Neuronal stem cell (in vitro differentiated cells): ENCODE measurements at regions not wholly inside any gene's neighbourhood (a gene's known extent, or its start where the extent isn't known, plus 50 kb on each side); places are given as distances from the start of the nearest gene placed in this dataset.
A peak's percentile ranks its signal among the peaks of the same experiment; 100 is the strongest.

Source experiments
- DNase-seq: peaks from one replicate; pipeline ENCODE4 v3.0.0-alpha.2; 2013; ENCODE audit warnings: low spot score
- H2AFZ ChIP-seq: one replicate; pipeline ENCODE4 v1.6.1; 2013; ENCODE audit warnings: mild to moderate bottlenecking, low read length, inconsistent platforms
- H2AK5ac ChIP-seq: 2 replicates; pipeline ENCODE4 v1.6.1; 2013; ENCODE audit warnings: low read depth, mild to moderate bottlenecking, inconsistent platforms, low read length, moderate library complexity, mixed read lengths
- H2BK120ac ChIP-seq: 2 replicates; pipeline ENCODE4 v1.6.1; 2013; ENCODE audit warnings: low read depth, mild to moderate bottlenecking, inconsistent platforms, low read length, moderate library complexity, mixed read lengths
- H2BK12ac ChIP-seq: one replicate; pipeline ENCODE4 v1.6.1; 2013; ENCODE audit warnings: low read length, inconsistent platforms
- H2BK15ac ChIP-seq: 2 replicates; pipeline ENCODE4 v1.6.1; 2013; ENCODE audit warnings: mild to moderate bottlenecking, low read length, inconsistent platforms, mixed read lengths
- H2BK5ac ChIP-seq: one replicate; pipeline ENCODE4 v1.6.1; 2013; ENCODE audit warnings: inconsistent platforms, mild to moderate bottlenecking, low read length, moderate library complexity
- H3K14ac ChIP-seq: one replicate; pipeline ENCODE4 v1.6.1; 2013; ENCODE audit warnings: low read length, inconsistent platforms
- H3K18ac ChIP-seq: 2 replicates; pipeline ENCODE4 v1.6.1; 2013; ENCODE audit warnings: low read length, inconsistent platforms
- H3K23ac ChIP-seq: 2 replicates; pipeline ENCODE4 v1.6.1; 2013; ENCODE audit warnings: low read depth, mild to moderate bottlenecking, mixed read lengths, low read length, inconsistent platforms; ENCODE audit not compliant: poor library complexity
- H3K27ac ChIP-seq: replicated peaks from 3 replicates; pipeline ENCODE4 v1.5.1; 2013; ENCODE audit warnings: low read length, inconsistent platforms
- H3K27me3 ChIP-seq, 3 experiments: 2 replicates each; pipeline ENCODE4 v1.6.1; 2013; ENCODE audit warnings: low read length in 3 of 3, mild to moderate bottlenecking in 2 of 3, inconsistent platforms in 1 of 3, low read depth in 1 of 3, mixed read lengths in 1 of 3, moderate library complexity in 1 of 3; ENCODE audit not compliant: control insufficient read depth in 3 of 3, insufficient read depth in 3 of 3
- H3K36me3 ChIP-seq, 2 donors: replicated peaks in 1 of 2; 2 replicates each; pipeline ENCODE4 v1.6.1; 2013; ENCODE audit warnings: low read length in 2 of 2; ENCODE audit not compliant: control insufficient read depth in 2 of 2, insufficient read depth in 2 of 2
- H3K4ac ChIP-seq: 2 replicates; pipeline ENCODE4 v1.6.1; 2013; ENCODE audit warnings: inconsistent platforms, mild to moderate bottlenecking, low read length, moderate library complexity
- H3K4me1 ChIP-seq, 2 donors: 1 replicate in 1 of 2; 2 replicates in 1 of 2; pipeline ENCODE4 v1.6.1; 2013; ENCODE audit warnings: low read length in 2 of 2, low read depth in 1 of 2; ENCODE audit not compliant: control insufficient read depth in 2 of 2, insufficient read depth in 1 of 2
- H3K4me2 ChIP-seq: one replicate; pipeline ENCODE4 v1.6.1; 2013; ENCODE audit warnings: mild to moderate bottlenecking, low read length, inconsistent platforms; ENCODE audit not compliant: insufficient read depth, poor library complexity, severe bottlenecking
- H3K4me3 ChIP-seq, 2 donors: 2 replicates each; pipeline ENCODE4 v1.5.1; 2013; ENCODE audit warnings: low read length in 2 of 2, mild to moderate bottlenecking in 2 of 2, inconsistent platforms in 1 of 2, moderate library complexity in 1 of 2
- H3K79me1 ChIP-seq: one replicate; pipeline ENCODE4 v1.6.1; 2013; ENCODE audit warnings: low read depth, mild to moderate bottlenecking, inconsistent platforms, low read length, moderate library complexity
- H3K9ac ChIP-seq: one replicate; pipeline ENCODE4 v1.6.1; 2013; ENCODE audit warnings: mild to moderate bottlenecking, low read depth, low read length, inconsistent platforms; ENCODE audit not compliant: poor library complexity
- H3K9me3 ChIP-seq, 2 donors: replicated peaks in 1 of 2; 2 replicates each; pipeline versions ENCODE3 to v1.6.1; 2013; ENCODE audit warnings: low read length in 2 of 2, mild to moderate bottlenecking in 2 of 2, inconsistent platforms in 1 of 2, low read depth in 1 of 2, mixed read lengths in 1 of 2, moderate library complexity in 1 of 2; ENCODE audit not compliant: control insufficient read depth in 2 of 2, insufficient read depth in 1 of 2
- H4K8ac ChIP-seq: one replicate; pipeline ENCODE4 v1.6.1; 2013; ENCODE audit warnings: low read depth, mild to moderate bottlenecking, inconsistent platforms, low read length, moderate library complexity
- H4K91ac ChIP-seq: one replicate; pipeline ENCODE4 v1.6.1; 2013; ENCODE audit warnings: low read length, low read depth, mild to moderate bottlenecking, inconsistent platforms; ENCODE audit not compliant: poor library complexity
- WGBS, 2 donors: extraction: QIAGEN DNeasy Blood & Tissue Kit; methylation state at CpG; one replicate each; pipeline ENCODE4 v1.1.7; 2013; ENCODE audit warnings: missing lambda C conversion rate in 2 of 2, mixed read lengths in 1 of 2; ENCODE audit not compliant: insufficient read length in 2 of 2, insufficient replicate concordance in 1 of 2; ENCODE audit errors: extremely low coverage in 2 of 2; 5-methylcytosine and 5-hydroxymethylcytosine counted together

DNA sequence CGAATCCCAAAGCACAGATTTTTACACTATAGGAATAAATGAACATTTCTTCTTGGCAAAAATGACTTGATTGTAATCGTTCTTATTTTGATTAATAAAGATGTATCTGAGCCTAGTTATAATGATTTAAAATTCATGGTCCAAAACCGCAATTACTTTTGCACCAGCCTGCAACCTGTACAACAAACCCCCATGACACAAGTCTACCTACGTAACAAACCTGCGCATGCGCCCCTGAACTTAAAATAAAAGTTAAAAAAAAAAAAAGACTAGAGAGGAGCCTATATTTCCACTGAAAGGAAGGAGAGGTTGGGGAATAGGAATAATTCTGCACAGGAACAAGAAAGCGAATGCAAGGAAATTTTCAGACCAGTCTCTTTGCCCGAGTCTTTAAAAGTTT is 145.2 kb downstream of the SCARB1 start:
- no peak overlapping the region for H3K4me3 ChIP-seq
- H3K36me3 ChIP-seq: no peaks in the 10 kb centered on the region
- no peak overlapping the region for H4K8ac ChIP-seq
- H3K23ac ChIP-seq: no peak overlapping the region
- no peak overlapping the region for H3K27ac ChIP-seq
- no peak overlapping the region for H3K4me2 ChIP-seq
- peaks cover 13 to 18% of the 10 kb centered on the region in 2 donors for H3K4me1 ChIP-seq
- no peak overlapping the region for H3K9ac ChIP-seq
- H3K27me3 ChIP-seq: peaks cover 0 to 19% (median 0%) of the 10 kb centered on the region in 3 experiments
- no CpG with 5 or more reads among the region's 8 CpGs for WGBS, 2 donors
- no peaks in the 10 kb centered on the region for H3K9me3 ChIP-seq
- H2BK5ac ChIP-seq: no peak overlapping the region
- no peak overlapping the region for H3K4ac ChIP-seq
- H3K79me1 ChIP-seq: no peaks in the 10 kb centered on the region
- H3K14ac ChIP-seq: no peak overlapping the region
- H2BK120ac ChIP-seq: no peak overlapping the region
- H2AFZ ChIP-seq: no peak overlapping the region
- no peak overlapping the region for H4K91ac ChIP-seq
- no peak overlapping the region for H2BK12ac ChIP-seq
- H2AK5ac ChIP-seq: no peak overlapping the region
- no peak for DNase-seq
- H3K18ac ChIP-seq: no peak overlapping the region
- H2BK15ac ChIP-seq: no peak overlapping the region

DNA sequence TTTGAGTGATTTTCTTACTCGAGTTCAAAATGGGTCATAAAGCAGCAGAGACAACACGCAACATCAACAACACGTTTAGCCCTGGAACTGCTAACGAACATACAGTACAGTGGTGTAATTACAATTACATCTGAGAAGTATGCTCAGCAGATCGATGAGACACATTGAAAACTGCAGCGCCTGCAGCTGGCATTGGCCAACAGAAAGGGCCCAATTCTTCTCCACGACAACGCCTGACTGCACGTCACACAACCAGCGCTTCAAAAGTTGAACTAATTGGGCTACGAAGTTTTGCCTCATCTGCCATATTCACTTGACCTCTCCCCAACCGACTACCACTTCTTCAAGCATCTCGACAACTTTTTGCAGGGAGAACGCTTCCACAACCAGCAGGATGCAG is 145.6 kb downstream of the SCARB1 start:
- H3K27me3 ChIP-seq: peaks cover 0 to 22% (median 0%) of the 10 kb centered on the region in 3 experiments
- no peaks in the 10 kb centered on the region for H3K36me3 ChIP-seq
- H3K79me1 ChIP-seq: no peaks in the 10 kb centered on the region
- WGBS, 2 donors: no CpG with 5 or more reads among the region's 14 CpGs
- H3K4me2 ChIP-seq: no peak overlapping the region
- no peak overlapping the region for H2AK5ac ChIP-seq
- no peak overlapping the region for H3K27ac ChIP-seq
- no peak for DNase-seq
- H2BK12ac ChIP-seq: no peak overlapping the region
- no peak overlapping the region for H3K14ac ChIP-seq
- H3K18ac ChIP-seq: peak overlapping the region; percentile 5
- H3K23ac ChIP-seq: no peak overlapping the region
- no peak overlapping the region for H3K4me3 ChIP-seq
- no peak overlapping the region for H2AFZ ChIP-seq
- H3K9me3 ChIP-seq: no peaks in the 10 kb centered on the region
- no peak overlapping the region for H2BK5ac ChIP-seq
- no peak overlapping the region for H3K4ac ChIP-seq
- H3K9ac ChIP-seq: no peak overlapping the region
- H4K91ac ChIP-seq: no peak overlapping the region
- H3K4me1 ChIP-seq: peaks cover 17 to 20% of the 10 kb centered on the region in 2 donors
- no peak overlapping the region for H2BK15ac ChIP-seq
- H2BK120ac ChIP-seq: no peak overlapping the region
- no peak overlapping the region for H4K8ac ChIP-seq

DNA sequence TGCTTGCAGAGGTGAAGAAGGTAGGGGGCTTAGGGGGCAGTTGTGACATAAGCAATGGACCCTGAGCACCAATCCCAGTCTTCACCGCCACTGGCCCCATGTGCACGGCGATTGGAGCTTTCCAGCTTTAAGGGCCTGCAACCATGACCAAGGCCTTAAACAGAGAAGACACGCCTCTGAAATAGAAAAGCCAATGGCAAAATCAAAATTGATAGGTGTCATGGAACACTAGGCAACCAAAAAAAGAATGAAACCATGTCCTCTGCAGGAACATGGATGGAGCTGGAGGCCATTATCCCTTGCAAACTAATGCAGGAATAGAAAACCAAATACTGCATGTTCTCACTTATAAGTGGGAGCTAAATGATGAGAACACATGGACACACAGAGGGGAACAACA is 146.3 kb downstream of the SCARB1 start:
- Histone ChIP-seq H3K27ac (no peak overlapping the region), H3K4ac (no peak overlapping the region), H2BK15ac (no peak overlapping the region), H3K9ac (no peak overlapping the region), H3K14ac (no peak overlapping the region), H3K23ac (peak overlapping the region; percentile 10), H3K36me3 (no peaks in the 10 kb centered on the region), H2AK5ac (peak overlapping the region; percentile 48), H3K79me1 (no peaks in the 10 kb centered on the region), H2BK120ac (no peak overlapping the region), H3K4me2 (no peak overlapping the region), H3K18ac (no peak overlapping the region), H3K27me3 (peaks cover 0 to 23% (median 0%) of the 10 kb centered on the region in 3 experiments), H4K8ac (no peak overlapping the region), H3K4me3 (peak overlapping the region in 1 of 2 donors; percentile 16), H2BK5ac (peak overlapping the region; percentile 26), H3K4me1 (peaks cover 18 to 20% of the 10 kb centered on the region in 2 donors), H4K91ac (no peak overlapping the region), H2AFZ (no peak overlapping the region), H2BK12ac (peak overlapping the region; percentile 70), H3K9me3 (no peaks in the 10 kb centered on the region)
- WGBS, 2 donors: no CpG with 5 or more reads among the region's 4 CpGs
- DNase-seq: no peak

DNA sequence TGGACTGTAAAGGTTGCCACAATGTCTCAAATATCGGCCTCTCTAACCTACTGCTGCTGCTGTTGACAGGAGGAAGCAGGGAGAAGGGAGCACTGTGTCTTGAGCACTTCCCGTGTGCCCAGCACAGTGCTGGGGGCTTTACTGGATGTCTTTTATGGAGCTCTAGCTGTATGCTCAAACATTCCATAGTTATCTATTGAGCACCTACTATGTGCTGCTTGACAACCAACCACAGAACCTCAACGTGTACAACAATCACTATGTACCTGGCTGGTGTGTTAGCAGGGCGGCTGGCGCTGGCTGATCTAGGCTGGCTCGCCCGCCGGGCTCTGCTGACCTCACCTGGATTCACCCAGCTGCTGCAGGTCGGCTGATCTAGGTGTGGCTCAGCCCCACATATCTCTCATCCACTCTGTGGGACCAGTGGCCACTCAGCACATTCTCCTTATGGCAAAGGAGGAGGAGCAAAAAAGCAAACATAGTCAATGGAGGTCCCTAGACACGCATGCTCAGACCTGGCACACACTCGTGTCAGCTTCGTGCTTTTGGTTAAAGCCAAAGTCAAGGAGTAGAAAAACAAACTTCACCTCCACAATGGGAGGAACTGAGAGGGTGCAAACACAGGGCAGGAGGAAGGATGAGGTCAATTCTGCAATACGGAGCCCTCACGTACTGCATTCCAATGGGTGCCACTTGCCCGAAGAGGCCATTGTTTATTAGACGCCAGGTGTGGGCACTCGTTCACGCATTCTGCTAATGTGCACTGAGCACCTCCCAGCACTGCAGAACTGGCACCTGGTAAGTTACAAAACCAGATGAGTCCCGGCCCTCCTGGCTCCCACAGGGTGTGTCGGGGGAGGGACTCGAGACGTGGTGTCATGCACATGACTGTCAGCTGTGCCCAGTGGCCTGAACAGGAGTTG is 147.2 kb downstream of the SCARB1 start:
- DNase-seq: no peak
- Histone ChIP-seq H2AK5ac (peak overlapping the region; percentile 48), H2BK12ac (peak overlapping the region; percentile 70), H3K9ac (no peak overlapping the region), H4K8ac (no peak overlapping the region), H3K4ac (no peak overlapping the region), H3K27ac (no peak overlapping the region), H3K23ac (peak overlapping the region; percentile 10), H3K4me3 (peak overlapping the region in 1 of 2 donors; percentile 16), H3K9me3 (no peaks in the 10 kb centered on the region), H2AFZ (no peak overlapping the region), H3K4me1 (peaks cover 20 to 22% of the 10 kb centered on the region in 2 donors), H3K79me1 (no peaks in the 10 kb centered on the region), H3K18ac (no peak overlapping the region), H2BK5ac (peak overlapping the region; percentile 26), H3K14ac (no peak overlapping the region), H4K91ac (no peak overlapping the region), H3K27me3 (peaks cover 0 to 23% (median 0%) of the 10 kb centered on the region in 3 experiments), H3K36me3 (no peaks in the 10 kb centered on the region), H2BK15ac (peak overlapping the region; percentile 12), H2BK120ac (no peak overlapping the region), H3K4me2 (no peak overlapping the region)
- no CpG with 5 or more reads among the region's 22 CpGs for WGBS, 2 donors
